ENCODE measurements at regions not wholly inside any gene's neighbourhood (a gene's known extent, or its start where the extent isn't known, plus 50 kb on each side); places are given as distances from the start of the nearest gene placed in this dataset.

DNA sequence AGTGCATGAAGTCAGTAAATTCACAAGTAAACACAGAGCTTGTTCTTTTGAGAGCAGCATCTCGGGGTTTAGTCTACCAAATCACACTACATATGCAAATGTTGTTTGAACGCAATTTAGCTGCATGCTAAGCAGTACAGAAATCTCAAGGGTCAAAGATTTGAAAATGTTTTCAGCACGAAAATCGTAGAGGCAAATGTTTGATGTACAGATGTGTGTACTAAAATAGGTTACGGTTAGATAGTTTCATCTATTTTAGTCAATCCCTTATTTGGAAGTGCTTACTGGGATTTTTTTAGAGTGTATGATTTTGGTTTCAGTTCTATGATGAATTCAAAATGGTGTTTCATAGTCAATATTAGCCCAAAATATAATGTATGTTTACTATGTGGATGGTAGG is 1928.2 kb upstream of the TENM3 start:
- TF ChIP-seq, protein P1, sequence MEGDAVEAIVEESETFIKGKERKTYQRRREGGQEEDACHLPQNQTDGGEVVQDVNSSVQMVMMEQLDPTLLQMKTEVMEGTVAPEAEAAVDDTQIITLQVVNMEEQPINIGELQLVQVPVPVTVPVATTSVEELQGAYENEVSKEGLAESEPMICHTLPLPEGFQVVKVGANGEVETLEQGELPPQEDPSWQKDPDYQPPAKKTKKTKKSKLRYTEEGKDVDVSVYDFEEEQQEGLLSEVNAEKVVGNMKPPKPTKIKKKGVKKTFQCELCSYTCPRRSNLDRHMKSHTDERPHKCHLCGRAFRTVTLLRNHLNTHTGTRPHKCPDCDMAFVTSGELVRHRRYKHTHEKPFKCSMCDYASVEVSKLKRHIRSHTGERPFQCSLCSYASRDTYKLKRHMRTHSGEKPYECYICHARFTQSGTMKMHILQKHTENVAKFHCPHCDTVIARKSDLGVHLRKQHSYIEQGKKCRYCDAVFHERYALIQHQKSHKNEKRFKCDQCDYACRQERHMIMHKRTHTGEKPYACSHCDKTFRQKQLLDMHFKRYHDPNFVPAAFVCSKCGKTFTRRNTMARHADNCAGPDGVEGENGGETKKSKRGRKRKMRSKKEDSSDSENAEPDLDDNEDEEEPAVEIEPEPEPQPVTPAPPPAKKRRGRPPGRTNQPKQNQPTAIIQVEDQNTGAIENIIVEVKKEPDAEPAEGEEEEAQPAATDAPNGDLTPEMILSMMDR (IDR thresholded peaks at IDR 0.05 in 8 of 11, conservative IDR thresholded peaks at IDR 0.05 in 3 of 11): no peak
- TF ChIP-seq POLR2A (IDR thresholded peaks at IDR 0.05) (no peak), POLR2AphosphoS5 (IDR thresholded peaks at IDR 0.05) (no peak)
